ENCODE measurements at regions not wholly inside any gene's neighbourhood (a gene's known extent, or its start where the extent isn't known, plus 50 kb on each side); places are given as distances from the start of the nearest gene placed in this dataset.
"Not testable (repeated sequence)": the region's sequence is repeated elsewhere in the genome, so short reads cannot be mapped to it uniquely, and the experiment has no call there.

- DNase-seq (ENCODE audit: low read depth), result no peak
These were observed 262.2 kb upstream of the IL12A start for GRCh38 chr3:159726231-159726964.

- DNase-seq (ENCODE audit: low read depth), result no peak
These were observed 261.1 kb upstream of the IL12A start for GRCh38 chr3:159727506-159727905.

- DNase-seq (ENCODE audit: low read depth), result no peak
These were observed 257.4 kb upstream of the IL12A start for GRCh38 chr3:159731254-159731653.

GRCh38 chr3:159732172-159733111 lies 256.2 kb upstream of the IL12A start:
- no peak for DNase-seq (ENCODE audit: low read depth)

GRCh38 chr3:159733194-159733860 lies 255.3 kb upstream of the IL12A start:
- no peak for DNase-seq (ENCODE audit: low read depth)

GRCh38 chr3:159734681-159735080 lies 254.0 kb upstream of the IL12A start:
- no peak for DNase-seq (ENCODE audit: low read depth)

GRCh38 chr3:159739166-159739565 lies 249.5 kb upstream of the IL12A start:
- no peak for DNase-seq (ENCODE audit: low read depth)

GRCh38 chr3:159739969-159740368 lies 248.7 kb upstream of the IL12A start:
- no peak for DNase-seq (ENCODE audit: low read depth)

GRCh38 chr3:159741281-159741680 lies 247.4 kb upstream of the IL12A start:
- DNase-seq (ENCODE audit: low read depth), result no peak

- DNase-seq (ENCODE audit: low read depth), result no peak
These were observed 240.2 kb upstream of the IL12A start for GRCh38 chr3:159748425-159748824.

GRCh38 chr3:159749406-159749805 lies 239.2 kb upstream of the IL12A start:
- no peak for DNase-seq (ENCODE audit: low read depth)

- DNase-seq (ENCODE audit: low read depth), result no peak
These were observed 237.5 kb upstream of the IL12A start for GRCh38 chr3:159751146-159751545.

GRCh38 chr3:159751752-159752151 lies 236.9 kb upstream of the IL12A start:
- DNase-seq (ENCODE audit: low read depth), result no peak

- DNase-seq (ENCODE audit: low read depth), result not testable (repeated sequence)
These were observed 232.1 kb upstream of the IL12A start for GRCh38 chr3:159756279-159757207.

GRCh38 chr3:159757341-159758060 lies 231.1 kb upstream of the IL12A start:
- DNase-seq (ENCODE audit: low read depth), result no peak

- no peak for DNase-seq (ENCODE audit: low read depth)
These were observed 228.6 kb upstream of the IL12A start for GRCh38 chr3:159760046-159760445.

GRCh38 chr3:159761369-159761768 lies 227.3 kb upstream of the IL12A start:
- no peak for DNase-seq (ENCODE audit: low read depth)

GRCh38 chr3:159761848-159762635 lies 226.6 kb upstream of the IL12A start:
- DNase-seq (ENCODE audit: low read depth), result no peak

- no peak for DNase-seq (ENCODE audit: low read depth)
These were observed 225.5 kb upstream of the IL12A start for GRCh38 chr3:159763011-159763601.
